ENCODE measurements at regions not wholly inside any gene's neighbourhood (a gene's known extent, or its start where the extent isn't known, plus 50 kb on each side); places are given as distances from the start of the nearest gene placed in this dataset.

- FAIRE-seq: peak; percentile 83
- Histone ChIP-seq H2AFZ (ENCODE audit: low read depth, low read length) (peak overlapping the region; percentile 61), H3K9me3 (ENCODE audit: insufficient read depth, low read depth, low read length) (no peaks in the 10 kb centered on the region), H4K20me1 (ENCODE audit: insufficient read depth, low read length) (no peaks in the 10 kb centered on the region), H3K4me2 (ENCODE audit: low read length) (peak overlapping the region; percentile 51), H3K4me1 (ENCODE audit: insufficient read depth, low read length) (peaks cover 14% of the 10 kb centered on the region), H3K27ac (ENCODE audit: low read depth, low read length) (no peak overlapping the region), H3K9ac (ENCODE audit: low read length) (peak overlapping the region; percentile 3), H3K79me2 (ENCODE audit: insufficient read depth, low read length) (no peaks in the 10 kb centered on the region), H3K36me3 (ENCODE audit: insufficient read depth, low read length) (no peaks in the 10 kb centered on the region), H3K4me3 (ENCODE audit: insufficient read depth, low read depth, low read length) (no peak overlapping the region), H3K27me3 (ENCODE audit: insufficient read depth, low read length) (peaks cover 10% of the 10 kb centered on the region)
- Mint-ChIP-seq H3K4me1 (ENCODE audit: low read depth, unreplicated experiment) (peaks cover 30% of the 10 kb centered on the region), H3K36me3 (ENCODE audit: low read depth, unreplicated experiment) (no peaks in the 10 kb centered on the region), H3K4me3 (ENCODE audit: unreplicated experiment) (peak overlapping the region; percentile 42), H3K9me3 (ENCODE audit: unreplicated experiment) (no peaks in the 10 kb centered on the region), H3K27ac (ENCODE audit: unreplicated experiment) (peak overlapping the region; percentile 99), H3K27me3 (ENCODE audit: low read depth, unreplicated experiment) (peaks cover 28% of the 10 kb centered on the region)
- TF ChIP-seq EZH2 (IDR thresholded peaks at IDR 0.05; ENCODE audit: insufficient read depth, low read length) (no peak), CTCF (IDR thresholded peaks at IDR 0.05; ENCODE audit: insufficient read depth, low read depth, low read length) (no peak)
- peak; percentile 84 for DNase-seq (ENCODE audit: low read depth)
These were observed 194.2 kb downstream of the INHBB start for GRCh38 chr2:120539937-120540718.

- no peaks in the 10 kb centered on the region for H3K36me3 Mint-ChIP-seq (ENCODE audit: low read depth, unreplicated experiment)
- H3K79me2 ChIP-seq (ENCODE audit: insufficient read depth, low read length): no peaks in the 10 kb centered on the region
- H2AFZ ChIP-seq (ENCODE audit: low read depth, low read length): no peak overlapping the region
- DNase-seq (ENCODE audit: low read depth) (no peak), FAIRE-seq (no peak)
- H3K4me1 Mint-ChIP-seq (ENCODE audit: low read depth, unreplicated experiment): peaks cover 37% of the 10 kb centered on the region
- peaks cover 24% of the 10 kb centered on the region for H3K27me3 Mint-ChIP-seq (ENCODE audit: low read depth, unreplicated experiment)
- H3K4me2 ChIP-seq (ENCODE audit: low read length): peak overlapping the region; percentile 51
- no peaks in the 10 kb centered on the region for H3K9me3 Mint-ChIP-seq (ENCODE audit: unreplicated experiment)
- H3K36me3 ChIP-seq (ENCODE audit: insufficient read depth, low read length): no peaks in the 10 kb centered on the region
- peak overlapping the region; percentile 4 for H3K27ac ChIP-seq (ENCODE audit: low read depth, low read length)
- H3K4me3 Mint-ChIP-seq (ENCODE audit: unreplicated experiment): peak overlapping the region; percentile 66
- H3K27me3 ChIP-seq (ENCODE audit: insufficient read depth, low read length): peaks cover 10% of the 10 kb centered on the region
- H3K9me3 ChIP-seq (ENCODE audit: insufficient read depth, low read depth, low read length): no peaks in the 10 kb centered on the region
- peak overlapping the region; percentile 3 for H3K9ac ChIP-seq (ENCODE audit: low read length)
- peak overlapping the region; percentile 99 for H3K27ac Mint-ChIP-seq (ENCODE audit: unreplicated experiment)
- no peaks in the 10 kb centered on the region for H4K20me1 ChIP-seq (ENCODE audit: insufficient read depth, low read length)
- TF ChIP-seq CTCF (IDR thresholded peaks at IDR 0.05; ENCODE audit: insufficient read depth, low read depth, low read length) (no peak), EZH2 (IDR thresholded peaks at IDR 0.05; ENCODE audit: insufficient read depth, low read length) (no peak)
- H3K4me1 ChIP-seq (ENCODE audit: insufficient read depth, low read length): peaks cover 20% of the 10 kb centered on the region
- H3K4me3 ChIP-seq (ENCODE audit: insufficient read depth, low read depth, low read length): no peak overlapping the region
These were observed 194.7 kb upstream of the GLI2 start for GRCh38 chr2:120540719-120541552.

Data from astrocyte (in vitro differentiated cells and primary cell).